SK-MEL-5 (cell line): ENCODE measurements at regions not wholly inside any gene's neighbourhood (a gene's known extent, or its start where the extent isn't known, plus 50 kb on each side); places are given as distances from the start of the nearest gene placed in this dataset.

Experiments used
- DNase-seq: peaks from one replicate; pipeline ENCODE4 v3.0.0-alpha.2; 2016; ENCODE audit warnings: low read depth, low spot score
- in situ Hi-C: cut with HindIII; loops from 2 replicates; pipeline ENCODE4 v1.10.0; 2016; ENCODE audit warnings: low sequenced_read_pairs, high pct_unique_total_duplicates, low pct_unique_long_range_greater_than_20kb

DNA sequence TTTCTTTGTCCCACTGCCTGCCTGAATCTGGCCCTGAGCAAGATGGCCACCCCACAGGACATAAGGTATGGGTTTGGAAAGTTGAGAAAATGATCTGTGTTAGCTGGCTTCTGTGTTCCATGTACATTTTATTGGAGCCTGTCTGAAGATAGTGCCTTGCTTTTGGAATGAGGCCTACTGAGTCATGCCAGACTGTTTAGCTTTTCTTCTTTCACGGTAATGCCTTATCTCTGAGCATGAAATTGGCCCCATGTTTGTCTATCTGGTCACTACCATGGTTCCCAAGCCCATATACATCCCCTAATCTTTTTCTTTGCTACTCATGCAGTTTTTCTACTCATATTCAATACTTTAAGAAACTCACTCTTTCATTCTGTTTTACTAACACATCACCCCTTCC is 85.1 kb upstream of the LMO4 start:
- in situ Hi-C loops: no loop called here
- DNase-seq: no peak

GRCh38 chr1:87246436-87246835 is 82.2 kb upstream of the LMO4 start:
- in situ Hi-C loops: no loop called here
- no peak for DNase-seq

GRCh38 chr1:87249803-87250202 is 78.9 kb upstream of the LMO4 start:
- in situ Hi-C loops: no loop called here

DNA sequence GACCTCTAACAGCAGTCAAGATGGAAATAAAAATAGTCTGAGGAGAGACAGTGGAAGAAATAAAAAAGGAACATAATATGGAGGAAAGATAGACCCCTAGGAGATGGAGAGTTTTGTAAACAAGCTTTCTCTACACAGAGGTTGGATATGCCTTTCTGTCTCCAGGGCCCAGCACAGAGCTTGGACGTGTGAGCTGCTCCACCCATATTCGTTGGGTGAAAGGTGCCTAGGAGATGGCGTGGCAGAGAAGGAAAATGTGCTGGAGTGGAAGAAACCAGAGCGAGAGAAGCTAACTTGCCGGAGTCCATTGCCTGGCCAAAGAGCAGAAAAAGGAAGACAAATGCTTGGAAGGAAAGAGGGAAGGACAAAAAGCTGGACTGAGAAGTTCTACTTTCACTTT is 78.3 kb upstream of the LMO4 start:
- in situ Hi-C loops: no loop called here
- no peak for DNase-seq

More at GRCh38 chr1:87249803-87250202, 78.9 kb upstream of the LMO4 start:
- no peak for DNase-seq

GRCh38 chr1:87252406-87252805 is 76.3 kb upstream of the LMO4 start:
- in situ Hi-C loops: no loop called here
- DNase-seq: no peak

DNA sequence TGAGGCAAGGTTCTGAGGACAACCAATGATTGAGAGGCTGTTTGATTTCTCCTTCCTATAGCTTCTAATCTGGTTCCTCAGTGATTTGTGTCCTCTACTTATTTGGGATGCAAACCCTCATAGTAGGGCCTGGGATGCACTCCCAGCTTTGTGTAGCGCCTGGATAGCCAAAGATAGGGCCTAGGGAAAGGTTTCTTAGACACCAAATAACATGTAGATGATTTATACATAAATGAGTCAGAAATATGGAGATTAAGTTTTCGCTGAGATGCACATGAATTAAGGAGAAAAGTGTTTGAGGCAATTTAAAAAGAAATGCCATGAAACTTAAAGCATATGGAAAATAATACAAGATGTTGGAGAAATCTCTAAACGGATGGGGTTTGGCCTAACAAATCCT is 66.0 kb upstream of the LMO4 start:
- in situ Hi-C loops: no loop called here
- no peak for DNase-seq

- in situ Hi-C loops: no loop called here
Observed at GRCh38 chr1:87263281-87263680, 65.4 kb upstream of the LMO4 start.

GRCh38 chr1:87263785-87264184 is 64.9 kb upstream of the LMO4 start:
- in situ Hi-C loops: no loop called here
- DNase-seq: no peak

More at GRCh38 chr1:87263281-87263680, 65.4 kb upstream of the LMO4 start:
- no peak for DNase-seq

- DNase-seq: no peak
- in situ Hi-C loops: no loop called here
Observed at GRCh38 chr1:87264976-87265375, 63.7 kb upstream of the LMO4 start.

- in situ Hi-C loops: no loop called here
- no peak for DNase-seq
Observed at GRCh38 chr1:87265786-87266185, 62.9 kb upstream of the LMO4 start.

GRCh38 chr1:87268111-87268510 is 60.6 kb upstream of the LMO4 start:
- in situ Hi-C loops: no loop called here
- DNase-seq: no peak

DNA sequence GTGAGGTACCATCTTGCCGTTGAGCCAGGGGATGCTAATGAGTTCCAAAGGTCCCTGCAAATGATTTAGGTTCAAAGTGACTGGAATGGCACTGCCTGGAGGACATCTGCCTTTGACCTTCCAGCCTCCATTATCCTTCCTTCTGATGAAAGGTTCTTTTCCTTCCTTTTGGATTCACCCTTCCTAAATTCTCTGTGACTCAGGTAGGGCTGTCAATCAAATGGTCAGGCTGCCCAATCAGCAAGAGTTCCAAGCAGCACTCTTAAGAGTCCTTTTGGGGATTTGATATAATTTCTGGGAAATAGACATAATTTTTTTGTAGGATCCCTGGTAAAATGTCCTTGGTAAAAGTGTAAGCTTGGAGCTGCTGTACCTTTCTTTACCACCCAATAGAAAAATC is 58.8 kb upstream of the LMO4 start:
- no peak for DNase-seq
- in situ Hi-C loops: no loop called here

- in situ Hi-C loops: no loop called here
- peak; percentile 23 for DNase-seq
Observed at GRCh38 chr1:87273291-87273690, 55.4 kb upstream of the LMO4 start.

DNA sequence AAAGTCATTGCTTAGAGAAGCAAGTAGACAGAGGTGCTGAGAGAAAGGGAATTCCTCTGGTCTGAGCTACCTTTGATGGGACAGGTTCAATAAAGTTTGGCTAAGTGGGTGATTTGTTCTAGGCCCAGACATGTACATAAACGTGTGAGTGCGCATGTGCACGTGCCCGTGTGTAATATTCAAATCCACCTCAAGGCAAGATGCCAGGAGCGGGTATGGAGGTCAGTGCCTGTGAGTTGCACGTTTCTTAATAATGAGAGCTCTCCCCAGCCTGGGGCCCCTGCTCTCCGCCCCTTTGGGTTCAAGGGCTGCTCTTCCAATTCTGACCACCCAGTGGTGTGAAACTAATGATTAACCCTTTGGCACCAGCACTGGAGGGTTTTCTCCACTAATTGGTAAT is 53.8 kb upstream of the LMO4 start:
- DNase-seq: no peak

DNA sequence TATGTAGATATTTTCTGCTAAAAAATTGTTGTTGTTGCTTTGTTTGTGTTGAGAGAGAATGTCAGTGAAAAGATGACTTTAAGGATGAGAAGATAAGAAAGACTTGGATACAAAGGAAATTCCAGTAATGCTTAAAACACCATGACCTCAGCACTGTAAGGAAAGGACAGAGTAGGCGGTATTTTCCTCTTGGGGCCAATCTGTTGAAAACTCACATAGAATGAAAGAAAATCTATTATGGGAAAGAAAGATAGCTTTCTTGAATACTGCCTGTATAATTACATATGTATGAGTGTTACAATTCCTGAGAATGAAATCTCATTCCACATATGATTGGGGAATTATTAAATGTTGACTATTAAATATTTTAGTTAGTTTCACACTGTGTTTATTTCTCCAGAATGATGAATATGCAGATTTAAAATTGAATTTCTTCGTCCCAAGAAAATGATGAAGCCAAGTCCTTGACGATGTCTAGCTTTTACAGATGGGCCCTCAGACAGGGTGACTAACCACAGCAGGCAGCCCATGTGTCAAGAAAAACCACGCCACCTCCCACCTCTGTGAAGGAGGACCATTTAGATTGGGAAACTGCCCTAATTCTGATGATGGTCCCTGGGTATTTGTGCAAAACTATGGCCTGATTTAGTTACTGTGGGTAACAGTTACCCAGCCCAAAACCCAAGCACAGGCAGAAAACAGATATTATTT is 49.7 kb upstream of the LMO4 start:
- no peak for DNase-seq
- in situ Hi-C loops: no loop called here

More for the DNA sequence above, 53.8 kb upstream of the LMO4 start:
- in situ Hi-C loops: no loop called here
